ENCODE measurements at regions not wholly inside any gene's neighbourhood (a gene's known extent, or its start where the extent isn't known, plus 50 kb on each side); places are given as distances from the start of the nearest gene placed in this dataset.
"Not testable (repeated sequence)": the region's sequence is repeated elsewhere in the genome, so short reads cannot be mapped to it uniquely, and the experiment has no call there.

DNA sequence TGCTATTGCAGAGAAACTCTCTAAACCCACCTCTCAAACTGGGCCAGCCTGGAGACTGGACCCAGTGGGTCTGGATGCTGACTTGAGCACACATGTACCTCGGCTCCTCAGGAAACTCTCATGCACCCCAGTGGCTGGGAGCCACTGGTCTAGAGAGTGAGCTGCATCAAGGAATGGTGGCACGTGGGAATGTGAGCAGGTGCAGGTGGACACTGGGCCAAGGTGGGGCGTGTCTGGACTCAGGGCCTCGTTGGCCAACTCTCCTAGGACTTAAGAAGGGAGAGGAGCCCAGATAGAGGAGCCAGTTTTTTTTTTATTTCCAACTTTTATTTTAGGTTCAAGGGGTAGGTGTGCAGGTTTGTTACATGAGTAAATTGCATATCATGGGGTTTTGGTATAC, 75.5 kb upstream of the PLGLB2 start:
- TF ChIP-seq, protein P1, sequence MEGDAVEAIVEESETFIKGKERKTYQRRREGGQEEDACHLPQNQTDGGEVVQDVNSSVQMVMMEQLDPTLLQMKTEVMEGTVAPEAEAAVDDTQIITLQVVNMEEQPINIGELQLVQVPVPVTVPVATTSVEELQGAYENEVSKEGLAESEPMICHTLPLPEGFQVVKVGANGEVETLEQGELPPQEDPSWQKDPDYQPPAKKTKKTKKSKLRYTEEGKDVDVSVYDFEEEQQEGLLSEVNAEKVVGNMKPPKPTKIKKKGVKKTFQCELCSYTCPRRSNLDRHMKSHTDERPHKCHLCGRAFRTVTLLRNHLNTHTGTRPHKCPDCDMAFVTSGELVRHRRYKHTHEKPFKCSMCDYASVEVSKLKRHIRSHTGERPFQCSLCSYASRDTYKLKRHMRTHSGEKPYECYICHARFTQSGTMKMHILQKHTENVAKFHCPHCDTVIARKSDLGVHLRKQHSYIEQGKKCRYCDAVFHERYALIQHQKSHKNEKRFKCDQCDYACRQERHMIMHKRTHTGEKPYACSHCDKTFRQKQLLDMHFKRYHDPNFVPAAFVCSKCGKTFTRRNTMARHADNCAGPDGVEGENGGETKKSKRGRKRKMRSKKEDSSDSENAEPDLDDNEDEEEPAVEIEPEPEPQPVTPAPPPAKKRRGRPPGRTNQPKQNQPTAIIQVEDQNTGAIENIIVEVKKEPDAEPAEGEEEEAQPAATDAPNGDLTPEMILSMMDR (IDR thresholded peaks at IDR 0.05; ENCODE audit: low read depth, low read length, missing input control): not testable (repeated sequence)
- TF ChIP-seq TAF1 (conservative IDR thresholded peaks at IDR 0.05); RAD21 (IDR thresholded peaks at IDR 0.05); FOXA1 (IDR thresholded peaks at IDR 0.05); HNF4G (IDR thresholded peaks at IDR 0.05): not testable (repeated sequence)
